ENCODE measurements at regions not wholly inside any gene's neighbourhood (a gene's known extent, or its start where the extent isn't known, plus 50 kb on each side); places are given as distances from the start of the nearest gene placed in this dataset.

DNA sequence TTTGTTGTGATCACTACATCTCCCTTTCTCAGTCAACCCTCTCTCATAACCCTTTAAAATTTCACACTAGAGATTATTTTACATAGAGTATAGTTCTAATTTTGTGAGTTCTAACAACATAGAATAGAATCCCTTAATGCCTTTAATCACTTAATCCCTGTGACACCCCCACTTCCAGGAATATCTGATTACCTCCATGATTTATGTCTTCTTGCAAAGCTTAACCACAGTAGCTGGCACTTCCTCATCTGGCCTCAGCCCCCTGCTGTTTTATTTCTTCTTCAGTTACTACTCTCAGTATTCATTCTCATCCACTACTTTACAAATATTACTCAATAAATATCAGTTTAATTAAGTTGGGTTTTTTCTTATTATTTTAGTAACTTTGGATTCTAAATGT is 340.9 kb downstream of the CENPC start:
- TF ChIP-seq EP300 (IDR thresholded peaks at IDR 0.05) (no peak), POLR2AphosphoS5 (IDR thresholded peaks at IDR 0.05) (no peak)
